WTC11 (cell line): ENCODE measurements at regions not wholly inside any gene's neighbourhood (a gene's known extent, or its start where the extent isn't known, plus 50 kb on each side); places are given as distances from the start of the nearest gene placed in this dataset.

Source experiments
- ATAC-seq: fragments of 200-7000 bp; cut with Tn5 transposase; 2 replicates; pipeline ENCODE4 v1.10.0; 2021; ENCODE audit warnings: mild to moderate bottlenecking, moderate library complexity
- CTCF ChIA-PET: fragments of 300-600 bp; sonication (Branson Sonifier 250); formaldehyde crosslinking; loops from one replicate; lab custom pipeline; 2021; ENCODE audit warnings: antibody characterized with exemption; lab: Charles Lee
- POLR2A ChIA-PET: fragments of 350-600 bp; sonication (Branson Sonifier 250); formaldehyde crosslinking; loops from one replicate; lab custom pipeline; 2021; ENCODE audit warnings: antibody characterized with exemption; lab: Charles Lee
- DNase-seq: peaks from one replicate; pipeline ENCODE4 v3.0.0; 2021; ENCODE audit warnings: low spot score
- H3K27ac Mint-ChIP-seq: 2 replicates; pipeline ENCODE4 v1.8.0; 2021; ENCODE audit warnings: mixed read lengths
- H3K27me3 Mint-ChIP-seq: 2 replicates; pipeline ENCODE4 v1.8.0; 2021; ENCODE audit warnings: low read depth, mild to moderate bottlenecking, moderate library complexity, mixed read lengths
- H3K36me3 Mint-ChIP-seq: 2 replicates; pipeline ENCODE4 v1.8.0; 2021; ENCODE audit warnings: mixed read lengths
- H3K4me1 Mint-ChIP-seq: 2 replicates; pipeline ENCODE4 v1.8.0; 2022; ENCODE audit warnings: mixed read lengths
- H3K4me3 Mint-ChIP-seq: 2 replicates; pipeline ENCODE4 v1.8.0; 2021; ENCODE audit warnings: mild to moderate bottlenecking, moderate library complexity, mixed read lengths
- H3K9me3 Mint-ChIP-seq: 2 replicates; pipeline ENCODE4 v1.8.0; 2021; ENCODE audit warnings: mixed read lengths
- GRHL2 ChIP-seq: fragments of 250-450 bp; sonication (Bioruptor Pico); IDR thresholded peaks from 2 replicates; pipeline ENCODE4 v1.8.0; 2022; ENCODE audit warnings: mild to moderate bottlenecking, moderate library complexity; ENCODE audit not compliant: insufficient replicate concordance, severe bottlenecking
- HMGA2 ChIP-seq: fragments of 250-450 bp; sonication (Bioruptor Pico); IDR thresholded peaks from 2 replicates; pipeline ENCODE4 v1.4.0; 2021; ENCODE audit warnings: mild to moderate bottlenecking, moderate library complexity
- IRF2 ChIP-seq: sonication (generic); formaldehyde crosslinking; IDR thresholded peaks from 2 replicates; pipeline ENCODE4 v1.8.0; 2022; ENCODE audit warnings: low read depth, missing genetic modification reagents, borderline replicate concordance
- NFYB ChIP-seq: sonication (generic); formaldehyde crosslinking; conservative IDR thresholded peaks from 2 replicates; pipeline ENCODE4 v1.8.0; 2022; ENCODE audit warnings: low read depth, missing genetic modification reagents
- PRRX2 ChIP-seq: fragments of 250-450 bp; sonication (Bioruptor Pico); IDR thresholded peaks from 2 replicates; pipeline ENCODE4 v1.8.0; 2021; ENCODE audit warnings: mild to moderate bottlenecking
- TF ChIP-seq, protein P1 (sequence below): sonication (generic); formaldehyde crosslinking; IDR thresholded peaks from 2 replicates; pipeline ENCODE4 v1.8.0; 2023; ENCODE audit warnings: mild to moderate bottlenecking, missing genetic modification reagents
- TF ChIP-seq, protein P2 (sequence below): sonication (generic); formaldehyde crosslinking; IDR thresholded peaks from 2 replicates; pipeline ENCODE4 v1.8.1; 2022; ENCODE audit warnings: low read depth, missing genetic modification reagents, borderline replicate concordance
- TF ChIP-seq, protein P3 (sequence below): sonication (generic); formaldehyde crosslinking; IDR thresholded peaks from 2 replicates; pipeline ENCODE4 v1.8.0; 2023; ENCODE audit warnings: missing genetic modification reagents, mild to moderate bottlenecking, borderline replicate concordance
- TF ChIP-seq, protein P4 (sequence below): sonication (generic); formaldehyde crosslinking; IDR thresholded peaks from 2 replicates; pipeline ENCODE4 v1.8.1; 2023; ENCODE audit warnings: mild to moderate bottlenecking, missing genetic modification reagents, borderline replicate concordance
- TF ChIP-seq, protein P5 (sequence below): sonication (generic); formaldehyde crosslinking; IDR thresholded peaks from 2 replicates; pipeline ENCODE4 v1.8.1; 2022; ENCODE audit warnings: missing genetic modification reagents, borderline replicate concordance
- TF ChIP-seq, protein P6 (sequence below): fragments of 250-450 bp; sonication (Bioruptor Pico); IDR thresholded peaks from 2 replicates; pipeline ENCODE4 v1.9.0; 2021; ENCODE audit warnings: mild to moderate bottlenecking, borderline replicate concordance
- TF ChIP-seq, protein P7 (sequence below): sonication (generic); formaldehyde crosslinking; IDR thresholded peaks from 2 replicates; pipeline ENCODE4 v1.8.0; 2022; ENCODE audit warnings: mild to moderate bottlenecking, missing genetic modification reagents
- TF ChIP-seq, protein P8 (sequence below): sonication (generic); formaldehyde crosslinking; IDR thresholded peaks from 2 replicates; pipeline ENCODE4 v1.8.1; 2023; ENCODE audit warnings: mild to moderate bottlenecking, moderate library complexity, missing genetic modification reagents

DNA sequence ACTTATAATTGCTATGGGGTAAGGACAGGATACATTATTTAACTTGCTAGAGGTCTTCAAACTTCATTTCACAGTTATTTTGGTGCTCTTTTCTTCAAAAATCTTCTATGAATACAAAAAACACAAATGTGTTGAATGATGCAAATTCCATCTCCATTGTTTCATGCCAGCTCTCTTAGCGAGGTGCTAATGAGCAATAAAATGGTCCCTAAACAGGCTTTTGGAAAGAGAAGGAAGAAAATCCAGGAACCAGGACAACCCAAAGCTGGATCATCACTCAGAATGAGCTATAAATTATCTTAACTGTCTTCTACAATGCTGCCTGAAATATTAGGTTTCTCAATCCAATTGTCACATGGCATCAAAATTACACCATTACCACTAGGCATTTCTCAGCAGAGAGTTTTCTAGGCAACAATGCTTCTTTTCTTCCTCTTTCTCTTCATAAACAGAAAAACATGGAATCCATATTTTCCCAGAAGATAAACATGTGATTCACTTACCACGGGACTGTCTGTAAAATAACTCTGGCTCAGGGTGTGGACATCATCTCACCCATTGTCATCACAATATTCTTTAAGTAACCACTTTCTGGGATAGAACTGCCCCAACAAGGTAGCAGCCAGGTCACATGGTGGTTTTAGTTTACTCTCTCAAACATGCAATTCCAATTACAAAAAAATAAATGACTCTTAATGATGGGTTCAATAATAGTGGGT lies 249.4 kb downstream of the NPR3 start (continued):
- TF ChIP-seq, protein P1, sequence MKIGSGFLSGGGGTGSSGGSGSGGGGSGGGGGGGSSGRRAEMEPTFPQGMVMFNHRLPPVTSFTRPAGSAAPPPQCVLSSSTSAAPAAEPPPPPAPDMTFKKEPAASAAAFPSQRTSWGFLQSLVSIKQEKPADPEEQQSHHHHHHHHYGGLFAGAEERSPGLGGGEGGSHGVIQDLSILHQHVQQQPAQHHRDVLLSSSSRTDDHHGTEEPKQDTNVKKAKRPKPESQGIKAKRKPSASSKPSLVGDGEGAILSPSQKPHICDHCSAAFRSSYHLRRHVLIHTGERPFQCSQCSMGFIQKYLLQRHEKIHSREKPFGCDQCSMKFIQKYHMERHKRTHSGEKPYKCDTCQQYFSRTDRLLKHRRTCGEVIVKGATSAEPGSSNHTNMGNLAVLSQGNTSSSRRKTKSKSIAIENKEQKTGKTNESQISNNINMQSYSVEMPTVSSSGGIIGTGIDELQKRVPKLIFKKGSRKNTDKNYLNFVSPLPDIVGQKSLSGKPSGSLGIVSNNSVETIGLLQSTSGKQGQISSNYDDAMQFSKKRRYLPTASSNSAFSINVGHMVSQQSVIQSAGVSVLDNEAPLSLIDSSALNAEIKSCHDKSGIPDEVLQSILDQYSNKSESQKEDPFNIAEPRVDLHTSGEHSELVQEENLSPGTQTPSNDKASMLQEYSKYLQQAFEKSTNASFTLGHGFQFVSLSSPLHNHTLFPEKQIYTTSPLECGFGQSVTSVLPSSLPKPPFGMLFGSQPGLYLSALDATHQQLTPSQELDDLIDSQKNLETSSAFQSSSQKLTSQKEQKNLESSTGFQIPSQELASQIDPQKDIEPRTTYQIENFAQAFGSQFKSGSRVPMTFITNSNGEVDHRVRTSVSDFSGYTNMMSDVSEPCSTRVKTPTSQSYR (CRISPR knock-in tag): no peak
- TF ChIP-seq, all 79 proteins: peak for 1

DNA sequence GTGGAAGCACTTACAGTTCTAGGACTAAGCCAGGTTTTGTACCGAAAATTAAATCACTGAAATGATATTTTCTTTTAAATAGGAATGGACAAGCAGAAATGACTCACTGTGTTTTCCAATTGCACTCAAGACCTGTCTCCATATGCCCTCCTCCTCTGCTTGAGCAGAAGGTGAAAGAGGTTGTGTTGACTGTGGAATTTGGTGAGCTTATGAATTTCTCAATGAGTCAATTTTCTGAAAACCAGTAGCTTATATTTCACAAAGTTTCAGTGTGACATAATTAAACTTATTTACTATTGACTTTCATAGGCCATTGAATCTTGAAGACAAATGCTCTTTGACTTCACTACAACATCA lies 249.9 kb downstream of the NPR3 start:
- Mint-ChIP-seq H3K4me1 (peaks cover 18% of the 10 kb centered on the region), H3K27ac (no peak overlapping the region), H3K36me3 (peaks cover 6% of the 10 kb centered on the region), H3K4me3 (no peak overlapping the region), H3K9me3 (peaks cover 47% of the 10 kb centered on the region), H3K27me3 (no peaks in the 10 kb centered on the region)
- CTCF ChIA-PET: interaction anchor here (1.1 kb wide), 1 partner anchor 339 kb away, joined by 3 read pairs; no protein-coding TSS in a partner anchor
- DNase-seq (no peak), ATAC-seq (no peak)
- POLR2A ChIA-PET: no interaction called here
- TF ChIP-seq IRF2 (CRISPR knock-in tag) (no peak), GRHL2 (no peak), NFYB (no peak), HMGA2 (no peak), PRRX2 (CRISPR knock-in tag) (no peak)
- TF ChIP-seq, protein P2, sequence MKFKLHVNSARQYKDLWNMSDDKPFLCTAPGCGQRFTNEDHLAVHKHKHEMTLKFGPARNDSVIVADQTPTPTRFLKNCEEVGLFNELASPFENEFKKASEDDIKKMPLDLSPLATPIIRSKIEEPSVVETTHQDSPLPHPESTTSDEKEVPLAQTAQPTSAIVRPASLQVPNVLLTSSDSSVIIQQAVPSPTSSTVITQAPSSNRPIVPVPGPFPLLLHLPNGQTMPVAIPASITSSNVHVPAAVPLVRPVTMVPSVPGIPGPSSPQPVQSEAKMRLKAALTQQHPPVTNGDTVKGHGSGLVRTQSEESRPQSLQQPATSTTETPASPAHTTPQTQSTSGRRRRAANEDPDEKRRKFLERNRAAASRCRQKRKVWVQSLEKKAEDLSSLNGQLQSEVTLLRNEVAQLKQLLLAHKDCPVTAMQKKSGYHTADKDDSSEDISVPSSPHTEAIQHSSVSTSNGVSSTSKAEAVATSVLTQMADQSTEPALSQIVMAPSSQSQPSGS (CRISPR knock-in tag): no peak
- TF ChIP-seq, protein P3, sequence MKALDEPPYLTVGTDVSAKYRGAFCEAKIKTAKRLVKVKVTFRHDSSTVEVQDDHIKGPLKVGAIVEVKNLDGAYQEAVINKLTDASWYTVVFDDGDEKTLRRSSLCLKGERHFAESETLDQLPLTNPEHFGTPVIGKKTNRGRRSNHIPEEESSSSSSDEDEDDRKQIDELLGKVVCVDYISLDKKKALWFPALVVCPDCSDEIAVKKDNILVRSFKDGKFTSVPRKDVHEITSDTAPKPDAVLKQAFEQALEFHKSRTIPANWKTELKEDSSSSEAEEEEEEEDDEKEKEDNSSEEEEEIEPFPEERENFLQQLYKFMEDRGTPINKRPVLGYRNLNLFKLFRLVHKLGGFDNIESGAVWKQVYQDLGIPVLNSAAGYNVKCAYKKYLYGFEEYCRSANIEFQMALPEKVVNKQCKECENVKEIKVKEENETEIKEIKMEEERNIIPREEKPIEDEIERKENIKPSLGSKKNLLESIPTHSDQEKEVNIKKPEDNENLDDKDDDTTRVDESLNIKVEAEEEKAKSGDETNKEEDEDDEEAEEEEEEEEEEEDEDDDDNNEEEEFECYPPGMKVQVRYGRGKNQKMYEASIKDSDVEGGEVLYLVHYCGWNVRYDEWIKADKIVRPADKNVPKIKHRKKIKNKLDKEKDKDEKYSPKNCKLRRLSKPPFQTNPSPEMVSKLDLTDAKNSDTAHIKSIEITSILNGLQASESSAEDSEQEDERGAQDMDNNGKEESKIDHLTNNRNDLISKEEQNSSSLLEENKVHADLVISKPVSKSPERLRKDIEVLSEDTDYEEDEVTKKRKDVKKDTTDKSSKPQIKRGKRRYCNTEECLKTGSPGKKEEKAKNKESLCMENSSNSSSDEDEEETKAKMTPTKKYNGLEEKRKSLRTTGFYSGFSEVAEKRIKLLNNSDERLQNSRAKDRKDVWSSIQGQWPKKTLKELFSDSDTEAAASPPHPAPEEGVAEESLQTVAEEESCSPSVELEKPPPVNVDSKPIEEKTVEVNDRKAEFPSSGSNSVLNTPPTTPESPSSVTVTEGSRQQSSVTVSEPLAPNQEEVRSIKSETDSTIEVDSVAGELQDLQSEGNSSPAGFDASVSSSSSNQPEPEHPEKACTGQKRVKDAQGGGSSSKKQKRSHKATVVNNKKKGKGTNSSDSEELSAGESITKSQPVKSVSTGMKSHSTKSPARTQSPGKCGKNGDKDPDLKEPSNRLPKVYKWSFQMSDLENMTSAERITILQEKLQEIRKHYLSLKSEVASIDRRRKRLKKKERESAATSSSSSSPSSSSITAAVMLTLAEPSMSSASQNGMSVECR (CRISPR knock-in tag): no peak
- TF ChIP-seq, protein P4, sequence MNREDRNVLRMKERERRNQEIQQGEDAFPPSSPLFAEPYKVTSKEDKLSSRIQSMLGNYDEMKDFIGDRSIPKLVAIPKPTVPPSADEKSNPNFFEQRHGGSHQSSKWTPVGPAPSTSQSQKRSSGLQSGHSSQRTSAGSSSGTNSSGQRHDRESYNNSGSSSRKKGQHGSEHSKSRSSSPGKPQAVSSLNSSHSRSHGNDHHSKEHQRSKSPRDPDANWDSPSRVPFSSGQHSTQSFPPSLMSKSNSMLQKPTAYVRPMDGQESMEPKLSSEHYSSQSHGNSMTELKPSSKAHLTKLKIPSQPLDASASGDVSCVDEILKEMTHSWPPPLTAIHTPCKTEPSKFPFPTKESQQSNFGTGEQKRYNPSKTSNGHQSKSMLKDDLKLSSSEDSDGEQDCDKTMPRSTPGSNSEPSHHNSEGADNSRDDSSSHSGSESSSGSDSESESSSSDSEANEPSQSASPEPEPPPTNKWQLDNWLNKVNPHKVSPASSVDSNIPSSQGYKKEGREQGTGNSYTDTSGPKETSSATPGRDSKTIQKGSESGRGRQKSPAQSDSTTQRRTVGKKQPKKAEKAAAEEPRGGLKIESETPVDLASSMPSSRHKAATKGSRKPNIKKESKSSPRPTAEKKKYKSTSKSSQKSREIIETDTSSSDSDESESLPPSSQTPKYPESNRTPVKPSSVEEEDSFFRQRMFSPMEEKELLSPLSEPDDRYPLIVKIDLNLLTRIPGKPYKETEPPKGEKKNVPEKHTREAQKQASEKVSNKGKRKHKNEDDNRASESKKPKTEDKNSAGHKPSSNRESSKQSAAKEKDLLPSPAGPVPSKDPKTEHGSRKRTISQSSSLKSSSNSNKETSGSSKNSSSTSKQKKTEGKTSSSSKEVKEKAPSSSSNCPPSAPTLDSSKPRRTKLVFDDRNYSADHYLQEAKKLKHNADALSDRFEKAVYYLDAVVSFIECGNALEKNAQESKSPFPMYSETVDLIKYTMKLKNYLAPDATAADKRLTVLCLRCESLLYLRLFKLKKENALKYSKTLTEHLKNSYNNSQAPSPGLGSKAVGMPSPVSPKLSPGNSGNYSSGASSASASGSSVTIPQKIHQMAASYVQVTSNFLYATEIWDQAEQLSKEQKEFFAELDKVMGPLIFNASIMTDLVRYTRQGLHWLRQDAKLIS: no peak
- TF ChIP-seq, protein P5, sequence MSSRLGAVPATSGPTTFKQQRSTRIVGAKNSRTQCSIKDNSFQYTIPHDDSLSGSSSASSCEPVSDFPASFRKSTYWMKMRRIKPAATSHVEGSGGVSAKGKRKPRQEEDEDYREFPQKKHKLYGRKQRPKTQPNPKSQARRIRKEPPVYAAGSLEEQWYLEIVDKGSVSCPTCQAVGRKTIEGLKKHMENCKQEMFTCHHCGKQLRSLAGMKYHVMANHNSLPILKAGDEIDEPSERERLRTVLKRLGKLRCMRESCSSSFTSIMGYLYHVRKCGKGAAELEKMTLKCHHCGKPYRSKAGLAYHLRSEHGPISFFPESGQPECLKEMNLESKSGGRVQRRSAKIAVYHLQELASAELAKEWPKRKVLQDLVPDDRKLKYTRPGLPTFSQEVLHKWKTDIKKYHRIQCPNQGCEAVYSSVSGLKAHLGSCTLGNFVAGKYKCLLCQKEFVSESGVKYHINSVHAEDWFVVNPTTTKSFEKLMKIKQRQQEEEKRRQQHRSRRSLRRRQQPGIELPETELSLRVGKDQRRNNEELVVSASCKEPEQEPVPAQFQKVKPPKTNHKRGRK (CRISPR knock-in tag): no peak
- TF ChIP-seq, protein P6, sequence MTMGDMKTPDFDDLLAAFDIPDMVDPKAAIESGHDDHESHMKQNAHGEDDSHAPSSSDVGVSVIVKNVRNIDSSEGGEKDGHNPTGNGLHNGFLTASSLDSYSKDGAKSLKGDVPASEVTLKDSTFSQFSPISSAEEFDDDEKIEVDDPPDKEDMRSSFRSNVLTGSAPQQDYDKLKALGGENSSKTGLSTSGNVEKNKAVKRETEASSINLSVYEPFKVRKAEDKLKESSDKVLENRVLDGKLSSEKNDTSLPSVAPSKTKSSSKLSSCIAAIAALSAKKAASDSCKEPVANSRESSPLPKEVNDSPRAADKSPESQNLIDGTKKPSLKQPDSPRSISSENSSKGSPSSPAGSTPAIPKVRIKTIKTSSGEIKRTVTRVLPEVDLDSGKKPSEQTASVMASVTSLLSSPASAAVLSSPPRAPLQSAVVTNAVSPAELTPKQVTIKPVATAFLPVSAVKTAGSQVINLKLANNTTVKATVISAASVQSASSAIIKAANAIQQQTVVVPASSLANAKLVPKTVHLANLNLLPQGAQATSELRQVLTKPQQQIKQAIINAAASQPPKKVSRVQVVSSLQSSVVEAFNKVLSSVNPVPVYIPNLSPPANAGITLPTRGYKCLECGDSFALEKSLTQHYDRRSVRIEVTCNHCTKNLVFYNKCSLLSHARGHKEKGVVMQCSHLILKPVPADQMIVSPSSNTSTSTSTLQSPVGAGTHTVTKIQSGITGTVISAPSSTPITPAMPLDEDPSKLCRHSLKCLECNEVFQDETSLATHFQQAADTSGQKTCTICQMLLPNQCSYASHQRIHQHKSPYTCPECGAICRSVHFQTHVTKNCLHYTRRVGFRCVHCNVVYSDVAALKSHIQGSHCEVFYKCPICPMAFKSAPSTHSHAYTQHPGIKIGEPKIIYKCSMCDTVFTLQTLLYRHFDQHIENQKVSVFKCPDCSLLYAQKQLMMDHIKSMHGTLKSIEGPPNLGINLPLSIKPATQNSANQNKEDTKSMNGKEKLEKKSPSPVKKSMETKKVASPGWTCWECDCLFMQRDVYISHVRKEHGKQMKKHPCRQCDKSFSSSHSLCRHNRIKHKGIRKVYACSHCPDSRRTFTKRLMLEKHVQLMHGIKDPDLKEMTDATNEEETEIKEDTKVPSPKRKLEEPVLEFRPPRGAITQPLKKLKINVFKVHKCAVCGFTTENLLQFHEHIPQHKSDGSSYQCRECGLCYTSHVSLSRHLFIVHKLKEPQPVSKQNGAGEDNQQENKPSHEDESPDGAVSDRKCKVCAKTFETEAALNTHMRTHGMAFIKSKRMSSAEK: no peak
- TF ChIP-seq, protein P7, sequence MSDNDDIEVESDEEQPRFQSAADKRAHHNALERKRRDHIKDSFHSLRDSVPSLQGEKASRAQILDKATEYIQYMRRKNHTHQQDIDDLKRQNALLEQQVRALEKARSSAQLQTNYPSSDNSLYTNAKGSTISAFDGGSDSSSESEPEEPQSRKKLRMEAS (CRISPR knock-in tag): no peak
- TF ChIP-seq, protein P8, sequence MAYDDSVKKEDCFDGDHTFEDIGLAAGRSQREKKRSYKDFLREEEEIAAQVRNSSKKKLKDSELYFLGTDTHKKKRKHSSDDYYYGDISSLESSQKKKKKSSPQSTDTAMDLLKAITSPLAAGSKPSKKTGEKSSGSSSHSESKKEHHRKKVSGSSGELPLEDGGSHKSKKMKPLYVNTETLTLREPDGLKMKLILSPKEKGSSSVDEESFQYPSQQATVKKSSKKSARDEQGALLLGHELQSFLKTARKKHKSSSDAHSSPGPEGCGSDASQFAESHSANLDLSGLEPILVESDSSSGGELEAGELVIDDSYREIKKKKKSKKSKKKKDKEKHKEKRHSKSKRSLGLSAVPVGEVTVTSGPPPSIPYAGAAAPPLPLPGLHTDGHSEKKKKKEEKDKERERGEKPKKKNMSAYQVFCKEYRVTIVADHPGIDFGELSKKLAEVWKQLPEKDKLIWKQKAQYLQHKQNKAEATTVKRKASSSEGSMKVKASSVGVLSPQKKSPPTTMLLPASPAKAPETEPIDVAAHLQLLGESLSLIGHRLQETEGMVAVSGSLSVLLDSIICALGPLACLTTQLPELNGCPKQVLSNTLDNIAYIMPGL (CRISPR knock-in tag): no peak
